GM10266 (cell line): ENCODE measurements at regions not wholly inside any gene's neighbourhood (a gene's known extent, or its start where the extent isn't known, plus 50 kb on each side); places are given as distances from the start of the nearest gene placed in this dataset.

Source experiments
- DNase-seq: peaks from one replicate; pipeline ENCODE4 v3.0.0; 2012; ENCODE audit errors: extremely low spot score
- CTCF ChIP-seq: IDR thresholded peaks from 2 replicates; pipeline ENCODE4 v1.5.1; 2012; ENCODE audit warnings: mild to moderate bottlenecking, low read depth; ENCODE audit not compliant: control insufficient read depth, insufficient read depth; ENCODE audit errors: missing control alignments

- no peak for TF ChIP-seq CTCF
- DNase-seq, result no peak
Measured at GRCh38 chr16:64392456-64392855, 729.4 kb downstream of the CDH11 start.

GRCh38 chr16:64391063-64391600 is 730.7 kb downstream of the CDH11 start:
- no peak for DNase-seq
- TF ChIP-seq CTCF, result no peak

- no peak for DNase-seq
- TF ChIP-seq CTCF, result no peak
Measured at GRCh38 chr16:64390102-64390501, 731.8 kb downstream of the CDH11 start.

GRCh38 chr16:64384636-64385035 is 737.2 kb downstream of the CDH11 start:
- no peak for TF ChIP-seq CTCF
- no peak for DNase-seq

GRCh38 chr16:64381979-64382378 is 739.9 kb downstream of the CDH11 start:
- no peak for DNase-seq
- no peak for TF ChIP-seq CTCF

GRCh38 chr16:64380751-64381150 is 741.1 kb downstream of the CDH11 start:
- TF ChIP-seq CTCF, result no peak
- no peak for DNase-seq

GRCh38 chr16:64375391-64375980 is 746.4 kb downstream of the CDH11 start:
- no peak for DNase-seq
- no peak for TF ChIP-seq CTCF
